PC-3 (cell line): ENCODE measurements at regions not wholly inside any gene's neighbourhood (a gene's known extent, or its start where the extent isn't known, plus 50 kb on each side); places are given as distances from the start of the nearest gene placed in this dataset.

Experiments
- EZH2 ChIP-seq: fragments of 300-600 bp; sonication (generic); IDR thresholded peaks from one replicate; pipeline ENCODE4 v1.6.1; 2017; ENCODE audit warnings: antibody characterized with exemption, mild to moderate bottlenecking, low read length; ENCODE audit not compliant: unreplicated experiment
- TF ChIP-seq, protein P1 (sequence below): fragments of 300-600 bp; sonication (generic); conservative IDR thresholded peaks from 2 replicates; pipeline ENCODE4 v1.5.1; 2017; ENCODE audit warnings: antibody characterized with exemption, low read depth, mild to moderate bottlenecking, low read length

GRCh38 chr20:48476854-48477253 lies 350.9 kb downstream of the PREX1 start:
- TF ChIP-seq, protein P1, sequence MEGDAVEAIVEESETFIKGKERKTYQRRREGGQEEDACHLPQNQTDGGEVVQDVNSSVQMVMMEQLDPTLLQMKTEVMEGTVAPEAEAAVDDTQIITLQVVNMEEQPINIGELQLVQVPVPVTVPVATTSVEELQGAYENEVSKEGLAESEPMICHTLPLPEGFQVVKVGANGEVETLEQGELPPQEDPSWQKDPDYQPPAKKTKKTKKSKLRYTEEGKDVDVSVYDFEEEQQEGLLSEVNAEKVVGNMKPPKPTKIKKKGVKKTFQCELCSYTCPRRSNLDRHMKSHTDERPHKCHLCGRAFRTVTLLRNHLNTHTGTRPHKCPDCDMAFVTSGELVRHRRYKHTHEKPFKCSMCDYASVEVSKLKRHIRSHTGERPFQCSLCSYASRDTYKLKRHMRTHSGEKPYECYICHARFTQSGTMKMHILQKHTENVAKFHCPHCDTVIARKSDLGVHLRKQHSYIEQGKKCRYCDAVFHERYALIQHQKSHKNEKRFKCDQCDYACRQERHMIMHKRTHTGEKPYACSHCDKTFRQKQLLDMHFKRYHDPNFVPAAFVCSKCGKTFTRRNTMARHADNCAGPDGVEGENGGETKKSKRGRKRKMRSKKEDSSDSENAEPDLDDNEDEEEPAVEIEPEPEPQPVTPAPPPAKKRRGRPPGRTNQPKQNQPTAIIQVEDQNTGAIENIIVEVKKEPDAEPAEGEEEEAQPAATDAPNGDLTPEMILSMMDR = no peak
- no peak for TF ChIP-seq EZH2
